Liver (tissue), 8 donors: ENCODE measurements at regions not wholly inside any gene's neighbourhood (a gene's known extent, or its start where the extent isn't known, plus 50 kb on each side); places are given as distances from the start of the nearest gene placed in this dataset.

Source experiments
- DNase-seq: peaks from one replicate; pipeline ENCODE4 v3.0.0-alpha.2; 2017; ENCODE audit warnings: low spot score
- H3K27ac ChIP-seq, 2 donors: one replicate each; pipeline ENCODE4 v1.7.0; 2013; ENCODE audit warnings: inconsistent platforms in 2 of 2, low read length in 2 of 2, control low read depth in 1 of 2, low read depth in 1 of 2, mild to moderate bottlenecking in 1 of 2
- H3K27me3 ChIP-seq, 4 donors: one replicate each; pipeline versions ENCODE4 v1.6.1 to v1.7.0; 2013; ENCODE audit warnings: low read length in 3 of 4, inconsistent platforms in 1 of 4, mild to moderate bottlenecking in 1 of 4, moderate library complexity in 1 of 4; ENCODE audit not compliant: control insufficient read depth in 4 of 4, insufficient read depth in 4 of 4
- H3K36me3 ChIP-seq, 4 donors: one replicate each; pipeline versions ENCODE4 v1.6.1 to v1.7.0; 2013; ENCODE audit warnings: low read length in 3 of 4, mild to moderate bottlenecking in 3 of 4, low read depth in 1 of 4, moderate library complexity in 1 of 4; ENCODE audit not compliant: control insufficient read depth in 4 of 4, insufficient read depth in 3 of 4
- H3K4me1 ChIP-seq, 4 donors: one replicate each; pipeline versions ENCODE4 v1.6.1 to v1.7.0; 2013; ENCODE audit warnings: low read length in 3 of 4, mild to moderate bottlenecking in 3 of 4, moderate library complexity in 1 of 4; ENCODE audit not compliant: control insufficient read depth in 4 of 4, insufficient read depth in 4 of 4
- H3K4me3 ChIP-seq, 3 donors: one replicate each; pipeline versions ENCODE4 v1.6.1 to v1.7.0; 2013; ENCODE audit warnings: low read length in 3 of 3, control low read depth in 1 of 3, low read depth in 1 of 3, mild to moderate bottlenecking in 1 of 3
- H3K9ac ChIP-seq, 2 donors: one replicate each; pipeline ENCODE4 v1.7.0; 2013; ENCODE audit warnings: low read length in 2 of 2, mild to moderate bottlenecking in 2 of 2, moderate library complexity in 2 of 2, control low read depth in 1 of 2, low read depth in 1 of 2
- H3K9me3 ChIP-seq, 4 donors: one replicate each; pipeline versions ENCODE4 v1.6.1 to v1.7.0; 2013; ENCODE audit warnings: low read length in 3 of 4; ENCODE audit not compliant: control insufficient read depth in 4 of 4
- CTCF ChIP-seq: fragments of 150-350 bp; IDR thresholded peaks from 2 replicates; pipeline ENCODE4 v1.5.1; 2017; ENCODE audit warnings: improper control_type of control experiment, low read depth, low read length; ENCODE audit not compliant: missing input control
- EGR1 ChIP-seq, 2 donors: IDR thresholded peaks; 2 replicates each; pipeline ENCODE4 v1.6.1; 2016 to 2018; ENCODE audit warnings: antibody characterized with exemption in 2 of 2, low read depth in 2 of 2
- FOXA1 ChIP-seq: IDR thresholded peaks from 2 replicates; pipeline ENCODE4 v1.6.1; 2016; ENCODE audit warnings: antibody characterized with exemption
- HNF4A ChIP-seq, 2 donors: conservative IDR thresholded peaks; 2 replicates each; pipeline ENCODE4 v1.6.1; 2016; ENCODE audit warnings: antibody characterized with exemption in 2 of 2, mild to moderate bottlenecking in 2 of 2
- RAD21 ChIP-seq, 2 donors: IDR thresholded peaks; 2 replicates each; pipeline ENCODE4 v1.6.1; 2016; ENCODE audit warnings: antibody characterized with exemption in 2 of 2, mild to moderate bottlenecking in 2 of 2
- TAF1 ChIP-seq: conservative IDR thresholded peaks from 2 replicates; pipeline ENCODE4 v1.6.1; 2016; ENCODE audit warnings: antibody characterized with exemption, mild to moderate bottlenecking
- WGBS: extraction: QIAGEN DNeasy Blood & Tissue Kit; methylation state at CpG from one replicate; pipeline ENCODE4 v1.1.7; 2013; 5-methylcytosine and 5-hydroxymethylcytosine counted together
- TF ChIP-seq, protein P1 (sequence below): IDR thresholded peaks from 2 replicates; pipeline ENCODE4 v1.6.1; 2016; ENCODE audit warnings: antibody characterized with exemption
- TF ChIP-seq, protein P2 (sequence below): IDR thresholded peaks from 2 replicates; pipeline ENCODE4 v1.6.1; 2016; ENCODE audit warnings: antibody characterized with exemption, mild to moderate bottlenecking
- donor health status: healthy.
- donor health status: healthy.
- donor health status: healthy.
- donor health status: healthy.
- donor health status: healthy.

DNA sequence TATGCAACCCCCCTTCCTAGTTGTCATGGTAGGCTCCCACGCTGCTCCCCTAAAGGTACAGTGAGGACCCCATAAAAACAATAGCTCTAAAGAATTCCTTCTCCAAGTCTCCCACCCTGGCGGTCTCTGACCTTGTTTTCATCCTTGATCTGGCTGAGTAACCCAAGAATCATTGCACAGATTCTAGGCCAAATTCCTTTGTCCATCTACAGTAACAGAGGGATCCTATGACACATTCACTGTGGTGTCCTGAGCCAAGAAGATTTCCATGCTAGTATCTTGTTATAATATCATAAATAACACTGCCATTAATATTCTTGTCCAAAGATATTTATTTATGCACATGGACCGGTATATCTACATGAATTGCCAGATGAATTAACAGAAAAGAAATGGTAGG is 240.2 kb downstream of the CYP26B1 start:
- Histone ChIP-seq H3K27me3 (peaks cover 0 to 9% (median 0%) of the 10 kb centered on the region in 4 donors), H3K4me1 (no peaks in the 10 kb centered on the region), H3K36me3 (no peaks in the 10 kb centered on the region), H3K4me3 (no peak overlapping the region), H3K9ac (no peak overlapping the region), H3K27ac (no peak overlapping the region), H3K9me3 (peaks cover 3 to 12% (median 6%) of the 10 kb centered on the region in 4 donors)
- no peak for DNase-seq
- TF ChIP-seq FOXA1: no peak
- 86% methylated on average over 3 of the region's 3 CpGs for WGBS

DNA sequence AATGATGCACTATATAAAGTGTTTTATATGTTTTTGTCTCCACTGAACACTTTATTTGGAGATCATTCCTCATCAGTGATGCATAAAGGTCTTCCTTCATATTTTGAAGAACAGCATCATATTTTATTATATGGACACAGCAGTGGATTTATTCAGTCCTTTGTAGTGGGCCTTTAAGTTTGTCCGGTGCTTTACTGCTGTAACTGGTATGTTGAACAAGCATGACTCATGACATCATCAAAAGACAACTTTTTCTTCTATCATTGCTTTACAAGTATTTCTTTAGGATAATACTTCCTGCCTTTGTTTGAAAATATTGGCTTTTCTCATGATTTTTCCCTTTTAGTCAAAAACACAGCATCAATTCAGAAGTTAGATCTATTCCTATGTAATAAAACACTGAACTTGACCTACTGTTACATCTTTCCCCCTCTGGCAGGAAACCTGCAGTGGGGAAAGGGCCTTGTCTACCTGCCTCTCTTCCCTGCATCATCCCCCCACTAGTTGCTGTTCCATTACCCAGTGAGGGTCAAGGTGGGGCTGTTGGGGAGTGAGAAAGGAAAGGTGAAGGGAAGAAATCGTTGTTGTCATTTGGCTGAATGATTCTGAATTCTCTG is 241.2 kb downstream of the CYP26B1 start:
- TF ChIP-seq CTCF (no peak), RAD21 (IDR thresholded peaks at IDR 0.05) (no peak), FOXA1 (no peak), EGR1 (IDR thresholded peaks at IDR 0.05; ENCODE audit: low read depth in 2 of 2) (no peak)
- TF ChIP-seq, protein P1, sequence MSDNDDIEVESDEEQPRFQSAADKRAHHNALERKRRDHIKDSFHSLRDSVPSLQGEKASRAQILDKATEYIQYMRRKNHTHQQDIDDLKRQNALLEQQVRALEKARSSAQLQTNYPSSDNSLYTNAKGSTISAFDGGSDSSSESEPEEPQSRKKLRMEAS: no peak
- 87% methylated on average over 2 of the region's 2 CpGs for whole genome bisulfite sequencing
- no peaks in the 10 kb centered on the region for H3K4me1 ChIP-seq
- H3K4me3 ChIP-seq: no peak overlapping the region
- peaks cover 0 to 9% (median 0%) of the 10 kb centered on the region in 4 donors for H3K27me3 ChIP-seq
- H3K36me3 ChIP-seq: no peaks in the 10 kb centered on the region
- peaks cover 3 to 10% (median 6%) of the 10 kb centered on the region in 4 donors for H3K9me3 ChIP-seq
- H3K27ac ChIP-seq: no peak overlapping the region
- H3K9ac ChIP-seq: no peak overlapping the region
- no peak for DNase-seq

GRCh38 chr2:71905205-71905604 is 242.5 kb downstream of the CYP26B1 start:
- H3K9ac ChIP-seq: no peak overlapping the region
- TF ChIP-seq TAF1 (no peak), CTCF (no peak), HNF4A (conservative IDR thresholded peaks at IDR 0.05) (no peak)
- TF ChIP-seq, protein P1: no peak
- TF ChIP-seq, protein P2, sequence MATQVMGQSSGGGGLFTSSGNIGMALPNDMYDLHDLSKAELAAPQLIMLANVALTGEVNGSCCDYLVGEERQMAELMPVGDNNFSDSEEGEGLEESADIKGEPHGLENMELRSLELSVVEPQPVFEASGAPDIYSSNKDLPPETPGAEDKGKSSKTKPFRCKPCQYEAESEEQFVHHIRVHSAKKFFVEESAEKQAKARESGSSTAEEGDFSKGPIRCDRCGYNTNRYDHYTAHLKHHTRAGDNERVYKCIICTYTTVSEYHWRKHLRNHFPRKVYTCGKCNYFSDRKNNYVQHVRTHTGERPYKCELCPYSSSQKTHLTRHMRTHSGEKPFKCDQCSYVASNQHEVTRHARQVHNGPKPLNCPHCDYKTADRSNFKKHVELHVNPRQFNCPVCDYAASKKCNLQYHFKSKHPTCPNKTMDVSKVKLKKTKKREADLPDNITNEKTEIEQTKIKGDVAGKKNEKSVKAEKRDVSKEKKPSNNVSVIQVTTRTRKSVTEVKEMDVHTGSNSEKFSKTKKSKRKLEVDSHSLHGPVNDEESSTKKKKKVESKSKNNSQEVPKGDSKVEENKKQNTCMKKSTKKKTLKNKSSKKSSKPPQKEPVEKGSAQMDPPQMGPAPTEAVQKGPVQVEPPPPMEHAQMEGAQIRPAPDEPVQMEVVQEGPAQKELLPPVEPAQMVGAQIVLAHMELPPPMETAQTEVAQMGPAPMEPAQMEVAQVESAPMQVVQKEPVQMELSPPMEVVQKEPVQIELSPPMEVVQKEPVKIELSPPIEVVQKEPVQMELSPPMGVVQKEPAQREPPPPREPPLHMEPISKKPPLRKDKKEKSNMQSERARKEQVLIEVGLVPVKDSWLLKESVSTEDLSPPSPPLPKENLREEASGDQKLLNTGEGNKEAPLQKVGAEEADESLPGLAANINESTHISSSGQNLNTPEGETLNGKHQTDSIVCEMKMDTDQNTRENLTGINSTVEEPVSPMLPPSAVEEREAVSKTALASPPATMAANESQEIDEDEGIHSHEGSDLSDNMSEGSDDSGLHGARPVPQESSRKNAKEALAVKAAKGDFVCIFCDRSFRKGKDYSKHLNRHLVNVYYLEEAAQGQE: no peak
- H3K9me3 ChIP-seq: peaks cover 0 to 6% (median 2%) of the 10 kb centered on the region in 4 donors
- no peak overlapping the region for H3K4me3 ChIP-seq
- no peak overlapping the region for H3K27ac ChIP-seq
- no peaks in the 10 kb centered on the region for H3K36me3 ChIP-seq
- 82% methylated on average over 3 of the region's 3 CpGs for whole genome bisulfite sequencing
- peaks cover 0 to 9% (median 0%) of the 10 kb centered on the region in 4 donors for H3K27me3 ChIP-seq
- no peaks in the 10 kb centered on the region for H3K4me1 ChIP-seq
- DNase-seq: no peak
